Heart left ventricle (tissue), 13 donors: ENCODE measurements at regions not wholly inside any gene's neighbourhood (a gene's known extent, or its start where the extent isn't known, plus 50 kb on each side); places are given as distances from the start of the nearest gene placed in this dataset.

Experiments
- CTCF ChIP-seq, 12 donors: fragments of 200-600 bp; sonication (generic) in 4 of 12; IDR thresholded peaks; one replicate each; pipeline versions ENCODE4 v1.5.0 to v1.8.0; 2018 to 2022; ENCODE audit warnings: antibody characterized with exemption in 12 of 12, mild to moderate bottlenecking in 5 of 12
- POLR2A ChIP-seq, 2 donors: fragments of 450-650 bp; IDR thresholded peaks; one replicate each; pipeline ENCODE4 v1.6.1; 2017; ENCODE audit warnings: antibody characterized with exemption in 2 of 2, mild to moderate bottlenecking in 2 of 2, moderate library complexity in 2 of 2
- donor health status: ischemic (EF 13 %, LVEDD 7.1; RV severe dilation, severe dysfunction).
- donor health status: DM: no; HTN: yes; CAD: no.
- donor health status: DM: no; HTN: no; CAD: no.
- donor health status: ischemic (EF 25% LVEDD 6.9; RV normal size, moderate dysfunction).
- donor health status: ischemic (EF 25% LVEDD 5.7; RV mildly dilated, moderate dysfunction).
- donor health status: ischemic (EF 35%, LVEDD 5.7; RV mildly dilated, moderate dysfunction).
- donor health status: nonischemic (EF 11% LVEDD 7.7; RV severe dilation, severe dysfunction).
- donor health status: DM: yes; HTN: yes; CAD: no.
- donor health status: PGD.
- donor health status: ischemic (EF 29% LVEDD 5.4; RV normal size, mild dysfunction).
- donor health status: nonischemic (EF 23%, LVEDD 6.1; RV moderate dilation, normal function).

DNA sequence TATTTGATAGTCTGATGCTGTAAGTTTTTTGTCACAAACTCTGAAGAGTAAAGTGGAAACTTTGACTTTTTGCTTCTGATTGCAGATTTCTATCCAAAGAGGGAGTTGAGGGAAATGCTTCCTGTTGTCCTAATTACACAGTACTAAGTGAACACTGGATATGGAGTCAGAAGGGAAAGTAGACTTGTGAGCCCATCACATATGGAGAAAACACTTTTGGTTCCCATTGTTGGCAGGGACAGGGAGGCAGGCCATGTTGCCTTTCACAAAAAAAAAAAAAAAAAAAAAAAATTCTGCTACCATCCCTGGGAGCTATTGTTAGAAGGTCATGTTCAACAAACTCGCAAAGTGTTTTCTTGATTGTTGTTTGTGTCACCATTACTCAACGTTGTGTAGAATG lies 144.3 kb downstream of the RPIA start:
- TF ChIP-seq CTCF (IDR thresholded peaks at IDR 0.05) (no peak), POLR2A (IDR thresholded peaks at IDR 0.05) (no peak)
